Panc1 (cell line): ENCODE measurements at regions not wholly inside any gene's neighbourhood (a gene's known extent, or its start where the extent isn't known, plus 50 kb on each side); places are given as distances from the start of the nearest gene placed in this dataset.

Experiments used
- ATAC-seq: fragments of 200-7000 bp; cut with Tn5 transposase; 2 replicates; pipeline ENCODE4 v1.9.1; 2020; ENCODE audit warnings: mild to moderate bottlenecking, moderate library complexity
- BruUV-seq: library from RNA; stranded (reverse); fragments of 400-500 nt; replicated peaks from 2 replicates; lab custom pipeline; 2021; lab: Mats Ljungman, UMichigan
- CTCF ChIA-PET: fragments of 300-600 bp; sonication (Branson Sonifier 250); formaldehyde crosslinking; loops from one replicate; lab custom pipeline; 2022; ENCODE audit warnings: antibody characterized with exemption; lab: Charles Lee
- POLR2A ChIA-PET: fragments of 300-600 bp; sonication (Branson Sonifier 250); formaldehyde crosslinking; loops from one replicate; lab custom pipeline; 2022; ENCODE audit warnings: antibody characterized with exemption; lab: Charles Lee
- DNase-seq: peaks from one replicate; pipeline ENCODE4 v3.0.0-alpha.2; 2010; ENCODE audit warnings: low read depth, low spot score
- H3K27ac ChIP-seq: 2 replicates; pipeline ENCODE4 v1.5.1; 2011; ENCODE audit warnings: mild to moderate bottlenecking, low read length, inconsistent platforms
- H3K27me3 ChIP-seq: fragments of 200-500 bp; sonication (Bioruptor generic); 2 replicates; pipeline ENCODE4 v1.6.0; 2014; ENCODE audit warnings: low read length, inconsistent platforms; ENCODE audit not compliant: control insufficient read depth, insufficient read depth
- H3K36me3 ChIP-seq: fragments of 200-500 bp; sonication (Bioruptor generic); 2 replicates; pipeline ENCODE4 v1.5.1; 2014; ENCODE audit warnings: inconsistent platforms, mild to moderate bottlenecking, low read length, moderate library complexity; ENCODE audit not compliant: control insufficient read depth, insufficient read depth
- H3K4me1 ChIP-seq: 2 replicates; pipeline ENCODE4 v1.5.1; 2011; ENCODE audit warnings: inconsistent platforms, mild to moderate bottlenecking, low read length, moderate library complexity; ENCODE audit not compliant: control insufficient read depth, insufficient read depth
- H3K4me3 ChIP-seq, 2 experiments: 2 replicates each; pipeline ENCODE4 v1.5.1; 2011 to 2012; ENCODE audit warnings: low read depth in 2 of 2, low read length in 2 of 2, mild to moderate bottlenecking in 2 of 2, inconsistent platforms in 1 of 2, moderate library complexity in 1 of 2
- H3K9me3 ChIP-seq: fragments of 200-500 bp; sonication (Bioruptor generic); 2 replicates; pipeline ENCODE4 v1.5.1; 2014; ENCODE audit warnings: low read depth, mild to moderate bottlenecking, inconsistent platforms, low read length, moderate library complexity; ENCODE audit not compliant: control insufficient read depth, insufficient read depth
- POLR2AphosphoS5 ChIP-seq: IDR thresholded peaks from 2 replicates; pipeline ENCODE4 v1.6.1; 2012; ENCODE audit warnings: mild to moderate bottlenecking, low read depth, low read length, moderate library complexity
- SIN3A ChIP-seq: IDR thresholded peaks from 2 replicates; pipeline ENCODE4 v1.6.1; 2012; ENCODE audit warnings: low read depth, mild to moderate bottlenecking, low read length, moderate library complexity, borderline replicate concordance; ENCODE audit not compliant: insufficient read depth
- TCF7L2 ChIP-seq: IDR thresholded peaks from 2 replicates; pipeline ENCODE4 v1.6.1; 2011; ENCODE audit warnings: mild to moderate bottlenecking, low read depth, low read length, inconsistent platforms
- in situ Hi-C: cut with HindIII; loops from 2 replicates; pipeline ENCODE4 v1.10.0; 2016; ENCODE audit warnings: low sequenced_read_pairs, low pct_unique_long_range_greater_than_20kb
- intact Hi-C: fragments of 100-400 bp; cut with micrococcal nuclease; formaldehyde crosslinking; loops from one replicate; pipeline ENCODE4 v1.10.0; 2022; ENCODE audit not compliant: unreplicated experiment
- TF ChIP-seq, protein P1 (sequence below), 2 experiments: IDR thresholded peaks; 2 replicates each; pipeline ENCODE4 v1.6.1; 2011 to 2012; ENCODE audit warnings: low read depth in 2 of 2, control low read depth in 1 of 2, low read length in 1 of 2, mild to moderate bottlenecking in 1 of 2, moderate library complexity in 1 of 2; ENCODE audit not compliant: insufficient read depth in 1 of 2
- TF ChIP-seq, protein P2 (sequence below): fragments of 450-650 bp; IDR thresholded peaks from 2 replicates; pipeline ENCODE4 v1.5.1; 2017; ENCODE audit warnings: mild to moderate bottlenecking

DNA sequence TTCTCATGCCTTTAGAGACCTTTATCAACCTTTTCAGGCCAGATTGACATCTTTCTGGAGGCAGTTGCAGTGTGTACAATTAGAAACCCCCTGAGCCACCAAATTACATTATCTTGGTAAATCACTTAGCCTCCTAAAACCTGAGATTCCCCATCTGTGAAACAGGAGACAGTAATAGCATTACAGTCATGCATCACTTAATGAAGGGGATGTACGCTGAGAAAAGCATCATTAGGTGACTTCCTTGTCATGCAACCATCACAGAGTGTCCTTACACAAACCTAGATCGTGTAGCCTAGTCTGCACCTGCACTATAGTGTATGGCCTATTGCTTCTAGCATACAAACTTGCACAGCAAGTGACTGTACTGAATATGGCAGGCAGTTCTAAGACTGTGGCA, 400.8 kb upstream of the CNTN3 start:
- DNase-seq (no peak), ATAC-seq (no peak)
- Histone ChIP-seq H3K27ac (no peak overlapping the region), H3K9me3 (no peaks in the 10 kb centered on the region), H3K4me3 (no peak overlapping the region), H3K36me3 (no peaks in the 10 kb centered on the region), H3K4me1 (no peaks in the 10 kb centered on the region), H3K27me3 (no peaks in the 10 kb centered on the region)
- intact Hi-C loops: no loop called here
- TF ChIP-seq, protein P1, sequence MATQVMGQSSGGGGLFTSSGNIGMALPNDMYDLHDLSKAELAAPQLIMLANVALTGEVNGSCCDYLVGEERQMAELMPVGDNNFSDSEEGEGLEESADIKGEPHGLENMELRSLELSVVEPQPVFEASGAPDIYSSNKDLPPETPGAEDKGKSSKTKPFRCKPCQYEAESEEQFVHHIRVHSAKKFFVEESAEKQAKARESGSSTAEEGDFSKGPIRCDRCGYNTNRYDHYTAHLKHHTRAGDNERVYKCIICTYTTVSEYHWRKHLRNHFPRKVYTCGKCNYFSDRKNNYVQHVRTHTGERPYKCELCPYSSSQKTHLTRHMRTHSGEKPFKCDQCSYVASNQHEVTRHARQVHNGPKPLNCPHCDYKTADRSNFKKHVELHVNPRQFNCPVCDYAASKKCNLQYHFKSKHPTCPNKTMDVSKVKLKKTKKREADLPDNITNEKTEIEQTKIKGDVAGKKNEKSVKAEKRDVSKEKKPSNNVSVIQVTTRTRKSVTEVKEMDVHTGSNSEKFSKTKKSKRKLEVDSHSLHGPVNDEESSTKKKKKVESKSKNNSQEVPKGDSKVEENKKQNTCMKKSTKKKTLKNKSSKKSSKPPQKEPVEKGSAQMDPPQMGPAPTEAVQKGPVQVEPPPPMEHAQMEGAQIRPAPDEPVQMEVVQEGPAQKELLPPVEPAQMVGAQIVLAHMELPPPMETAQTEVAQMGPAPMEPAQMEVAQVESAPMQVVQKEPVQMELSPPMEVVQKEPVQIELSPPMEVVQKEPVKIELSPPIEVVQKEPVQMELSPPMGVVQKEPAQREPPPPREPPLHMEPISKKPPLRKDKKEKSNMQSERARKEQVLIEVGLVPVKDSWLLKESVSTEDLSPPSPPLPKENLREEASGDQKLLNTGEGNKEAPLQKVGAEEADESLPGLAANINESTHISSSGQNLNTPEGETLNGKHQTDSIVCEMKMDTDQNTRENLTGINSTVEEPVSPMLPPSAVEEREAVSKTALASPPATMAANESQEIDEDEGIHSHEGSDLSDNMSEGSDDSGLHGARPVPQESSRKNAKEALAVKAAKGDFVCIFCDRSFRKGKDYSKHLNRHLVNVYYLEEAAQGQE (IDR thresholded peaks at IDR 0.05; ENCODE audit: insufficient read depth in 1 of 2, low read depth in 2 of 2, low read length in 1 of 2): no peak
- BruUV-seq: no TSS peak
- CTCF ChIA-PET: no interaction called here
- in situ Hi-C loops: no loop called here
- POLR2A ChIA-PET: interaction anchor here (0.5 kb wide), 1 partner anchor 366 kb away, joined by 4 read pairs; no protein-coding TSS in a partner anchor

DNA sequence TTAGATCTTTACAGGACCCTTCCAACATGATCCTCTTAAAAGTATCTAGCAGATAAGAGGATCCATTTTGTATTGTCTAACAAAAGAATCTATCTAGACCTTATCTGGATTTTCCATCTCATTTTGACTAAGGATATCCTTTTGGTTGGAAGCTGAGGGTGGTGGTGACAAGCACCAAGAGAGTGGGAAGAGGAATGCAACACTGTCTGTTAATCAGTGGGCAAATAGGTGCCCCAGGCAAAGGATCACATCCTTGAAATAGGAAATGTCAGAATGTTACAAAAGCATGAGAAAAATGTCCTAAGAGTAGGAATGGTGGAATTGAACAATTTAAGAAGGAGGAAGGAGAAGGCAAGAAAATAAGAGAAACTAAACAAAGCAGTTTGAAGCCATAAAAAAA, 420.7 kb upstream of the CNTN3 start:
- in situ Hi-C loops: no loop called here
- POLR2A ChIA-PET: no interaction called here
- CTCF ChIA-PET: no interaction called here
- DNase-seq (no peak), ATAC-seq (no peak)
- Histone ChIP-seq H3K4me3 (no peak overlapping the region), H3K27me3 (no peaks in the 10 kb centered on the region), H3K9me3 (no peaks in the 10 kb centered on the region), H3K36me3 (no peaks in the 10 kb centered on the region), H3K4me1 (no peaks in the 10 kb centered on the region), H3K27ac (no peak overlapping the region)
- intact Hi-C loops: no loop called here
- TF ChIP-seq POLR2AphosphoS5 (no peak), TCF7L2 (no peak), SIN3A (no peak)
- TF ChIP-seq, protein P2, sequence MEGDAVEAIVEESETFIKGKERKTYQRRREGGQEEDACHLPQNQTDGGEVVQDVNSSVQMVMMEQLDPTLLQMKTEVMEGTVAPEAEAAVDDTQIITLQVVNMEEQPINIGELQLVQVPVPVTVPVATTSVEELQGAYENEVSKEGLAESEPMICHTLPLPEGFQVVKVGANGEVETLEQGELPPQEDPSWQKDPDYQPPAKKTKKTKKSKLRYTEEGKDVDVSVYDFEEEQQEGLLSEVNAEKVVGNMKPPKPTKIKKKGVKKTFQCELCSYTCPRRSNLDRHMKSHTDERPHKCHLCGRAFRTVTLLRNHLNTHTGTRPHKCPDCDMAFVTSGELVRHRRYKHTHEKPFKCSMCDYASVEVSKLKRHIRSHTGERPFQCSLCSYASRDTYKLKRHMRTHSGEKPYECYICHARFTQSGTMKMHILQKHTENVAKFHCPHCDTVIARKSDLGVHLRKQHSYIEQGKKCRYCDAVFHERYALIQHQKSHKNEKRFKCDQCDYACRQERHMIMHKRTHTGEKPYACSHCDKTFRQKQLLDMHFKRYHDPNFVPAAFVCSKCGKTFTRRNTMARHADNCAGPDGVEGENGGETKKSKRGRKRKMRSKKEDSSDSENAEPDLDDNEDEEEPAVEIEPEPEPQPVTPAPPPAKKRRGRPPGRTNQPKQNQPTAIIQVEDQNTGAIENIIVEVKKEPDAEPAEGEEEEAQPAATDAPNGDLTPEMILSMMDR: no peak
- TF ChIP-seq, protein P1 (IDR thresholded peaks at IDR 0.05; ENCODE audit: insufficient read depth in 1 of 2, low read depth in 2 of 2, low read length in 1 of 2): no peak
- no TSS peak for BruUV-seq
